ENCODE measurements at regions not wholly inside any gene's neighbourhood (a gene's known extent, or its start where the extent isn't known, plus 50 kb on each side); places are given as distances from the start of the nearest gene placed in this dataset.

DNA sequence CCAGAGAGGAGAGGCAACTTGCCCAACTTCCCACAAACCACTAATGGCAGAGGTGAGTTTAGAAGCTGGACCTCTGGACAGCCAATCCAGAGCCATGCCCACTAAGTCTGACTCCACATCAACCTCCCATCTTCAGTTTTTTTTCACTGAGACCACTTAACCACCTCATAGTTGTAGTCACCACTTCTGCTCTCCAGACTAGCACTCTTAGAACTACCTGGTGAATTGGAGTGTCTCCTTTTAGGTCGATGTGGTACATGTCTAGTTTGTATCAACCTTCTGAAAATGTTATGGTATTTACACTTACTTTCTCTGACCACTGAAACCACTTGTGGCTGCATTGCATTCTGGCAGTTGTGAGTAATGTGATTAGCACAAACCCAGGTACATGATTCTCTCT, 743.6 kb upstream of the FANCL start:
- H3K9ac ChIP-seq (ENCODE audit: low read length), result no peak overlapping the region
- H3K4me2 ChIP-seq (ENCODE audit: low read length), result no peak overlapping the region
- H3K27ac ChIP-seq (ENCODE audit: low read length), result no peak overlapping the region
- no peak overlapping the region for H3K4me3 ChIP-seq (ENCODE audit: low read length)
- no peak overlapping the region for H2AFZ ChIP-seq (ENCODE audit: low read depth, low read length)
- no peaks in the 10 kb centered on the region for H3K36me3 ChIP-seq (ENCODE audit: insufficient read depth, low read length)
- no peaks in the 10 kb centered on the region for H3K79me2 ChIP-seq (replicated peaks; ENCODE audit: insufficient read depth, low read length)
- H3F3A ChIP-seq (ENCODE audit: insufficient read depth, low read length, poor library complexity, severe bottlenecking), result no peaks in the 10 kb centered on the region
- H3K9me3 ChIP-seq (ENCODE audit: low read length), result no peaks in the 10 kb centered on the region
- TF ChIP-seq POLR2AphosphoS5 (IDR thresholded peaks at IDR 0.05) (no peak), TAF1 (IDR thresholded peaks at IDR 0.05; ENCODE audit: low read depth) (no peak), EZH2 (IDR thresholded peaks at IDR 0.05; ENCODE audit: borderline replicate concordance, insufficient read depth, low read length, poor library complexity, severe bottlenecking) (no peak), RAD21 (conservative IDR thresholded peaks at IDR 0.05) (no peak), EP300 (conservative IDR thresholded peaks at IDR 0.05; ENCODE audit: poor library complexity, severe bottlenecking) (no peak), MXI1 (conservative IDR thresholded peaks at IDR 0.05; ENCODE audit: poor library complexity, severe bottlenecking) (no peak)
- TF ChIP-seq, protein P1, sequence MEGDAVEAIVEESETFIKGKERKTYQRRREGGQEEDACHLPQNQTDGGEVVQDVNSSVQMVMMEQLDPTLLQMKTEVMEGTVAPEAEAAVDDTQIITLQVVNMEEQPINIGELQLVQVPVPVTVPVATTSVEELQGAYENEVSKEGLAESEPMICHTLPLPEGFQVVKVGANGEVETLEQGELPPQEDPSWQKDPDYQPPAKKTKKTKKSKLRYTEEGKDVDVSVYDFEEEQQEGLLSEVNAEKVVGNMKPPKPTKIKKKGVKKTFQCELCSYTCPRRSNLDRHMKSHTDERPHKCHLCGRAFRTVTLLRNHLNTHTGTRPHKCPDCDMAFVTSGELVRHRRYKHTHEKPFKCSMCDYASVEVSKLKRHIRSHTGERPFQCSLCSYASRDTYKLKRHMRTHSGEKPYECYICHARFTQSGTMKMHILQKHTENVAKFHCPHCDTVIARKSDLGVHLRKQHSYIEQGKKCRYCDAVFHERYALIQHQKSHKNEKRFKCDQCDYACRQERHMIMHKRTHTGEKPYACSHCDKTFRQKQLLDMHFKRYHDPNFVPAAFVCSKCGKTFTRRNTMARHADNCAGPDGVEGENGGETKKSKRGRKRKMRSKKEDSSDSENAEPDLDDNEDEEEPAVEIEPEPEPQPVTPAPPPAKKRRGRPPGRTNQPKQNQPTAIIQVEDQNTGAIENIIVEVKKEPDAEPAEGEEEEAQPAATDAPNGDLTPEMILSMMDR (IDR thresholded peaks at IDR 0.05; ENCODE audit: poor library complexity, severe bottlenecking), result no peak
- TF ChIP-seq, protein P2, sequence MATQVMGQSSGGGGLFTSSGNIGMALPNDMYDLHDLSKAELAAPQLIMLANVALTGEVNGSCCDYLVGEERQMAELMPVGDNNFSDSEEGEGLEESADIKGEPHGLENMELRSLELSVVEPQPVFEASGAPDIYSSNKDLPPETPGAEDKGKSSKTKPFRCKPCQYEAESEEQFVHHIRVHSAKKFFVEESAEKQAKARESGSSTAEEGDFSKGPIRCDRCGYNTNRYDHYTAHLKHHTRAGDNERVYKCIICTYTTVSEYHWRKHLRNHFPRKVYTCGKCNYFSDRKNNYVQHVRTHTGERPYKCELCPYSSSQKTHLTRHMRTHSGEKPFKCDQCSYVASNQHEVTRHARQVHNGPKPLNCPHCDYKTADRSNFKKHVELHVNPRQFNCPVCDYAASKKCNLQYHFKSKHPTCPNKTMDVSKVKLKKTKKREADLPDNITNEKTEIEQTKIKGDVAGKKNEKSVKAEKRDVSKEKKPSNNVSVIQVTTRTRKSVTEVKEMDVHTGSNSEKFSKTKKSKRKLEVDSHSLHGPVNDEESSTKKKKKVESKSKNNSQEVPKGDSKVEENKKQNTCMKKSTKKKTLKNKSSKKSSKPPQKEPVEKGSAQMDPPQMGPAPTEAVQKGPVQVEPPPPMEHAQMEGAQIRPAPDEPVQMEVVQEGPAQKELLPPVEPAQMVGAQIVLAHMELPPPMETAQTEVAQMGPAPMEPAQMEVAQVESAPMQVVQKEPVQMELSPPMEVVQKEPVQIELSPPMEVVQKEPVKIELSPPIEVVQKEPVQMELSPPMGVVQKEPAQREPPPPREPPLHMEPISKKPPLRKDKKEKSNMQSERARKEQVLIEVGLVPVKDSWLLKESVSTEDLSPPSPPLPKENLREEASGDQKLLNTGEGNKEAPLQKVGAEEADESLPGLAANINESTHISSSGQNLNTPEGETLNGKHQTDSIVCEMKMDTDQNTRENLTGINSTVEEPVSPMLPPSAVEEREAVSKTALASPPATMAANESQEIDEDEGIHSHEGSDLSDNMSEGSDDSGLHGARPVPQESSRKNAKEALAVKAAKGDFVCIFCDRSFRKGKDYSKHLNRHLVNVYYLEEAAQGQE (IDR thresholded peaks at IDR 0.05; ENCODE audit: borderline replicate concordance), result no peak
- H4K20me1 ChIP-seq (ENCODE audit: insufficient read depth), result no peaks in the 10 kb centered on the region
- no peaks in the 10 kb centered on the region for H3K27me3 ChIP-seq (ENCODE audit: insufficient read depth, low read depth, low read length)
- no peaks in the 10 kb centered on the region for H3K9me2 ChIP-seq (ENCODE audit: insufficient read depth, low read length)

DNA sequence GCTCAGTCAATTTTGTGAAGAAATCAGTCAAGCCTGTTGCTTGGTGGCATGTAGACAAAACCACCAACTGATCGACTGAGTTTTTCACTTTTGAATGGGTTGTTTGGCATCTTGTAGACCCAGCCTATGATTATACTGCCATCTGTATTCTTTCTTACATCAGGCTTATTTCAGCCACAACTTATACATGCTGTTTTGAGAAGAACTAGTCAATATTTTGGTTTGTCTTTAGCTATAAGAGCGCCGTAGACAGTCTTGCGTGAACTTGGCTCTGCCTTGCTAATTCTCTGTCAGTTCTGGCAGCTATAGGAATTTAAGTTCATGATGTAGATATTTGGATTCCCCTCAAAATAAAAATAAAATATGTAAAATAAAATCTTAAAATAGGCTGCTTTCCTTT, 742.0 kb upstream of the FANCL start:
- Histone ChIP-seq H3K9me3 (ENCODE audit: low read length) (no peaks in the 10 kb centered on the region), H3K36me3 (ENCODE audit: insufficient read depth, low read length) (no peaks in the 10 kb centered on the region), H3K27me3 (ENCODE audit: insufficient read depth, low read depth, low read length) (no peaks in the 10 kb centered on the region), H3K79me2 (replicated peaks; ENCODE audit: insufficient read depth, low read length) (no peaks in the 10 kb centered on the region), H3K4me2 (ENCODE audit: low read length) (no peak overlapping the region), H3K4me3 (ENCODE audit: low read length) (no peak overlapping the region), H3K9ac (ENCODE audit: low read length) (no peak overlapping the region), H3K9me2 (ENCODE audit: insufficient read depth, low read length) (no peaks in the 10 kb centered on the region), H2AFZ (ENCODE audit: low read depth, low read length) (no peak overlapping the region), H3F3A (ENCODE audit: insufficient read depth, low read length, poor library complexity, severe bottlenecking) (no peaks in the 10 kb centered on the region), H3K27ac (ENCODE audit: low read length) (no peak overlapping the region), H4K20me1 (ENCODE audit: insufficient read depth) (no peaks in the 10 kb centered on the region)
- no peak for TF ChIP-seq EP300 (conservative IDR thresholded peaks at IDR 0.05; ENCODE audit: poor library complexity, severe bottlenecking)
- TF ChIP-seq MXI1 (conservative IDR thresholded peaks at IDR 0.05; ENCODE audit: poor library complexity, severe bottlenecking), result no peak
- TF ChIP-seq POLR2AphosphoS5 (IDR thresholded peaks at IDR 0.05), result no peak
- TF ChIP-seq RAD21 (conservative IDR thresholded peaks at IDR 0.05), result no peak
- TF ChIP-seq SMC3 (conservative IDR thresholded peaks at IDR 0.05; ENCODE audit: poor library complexity), result no peak
- TF ChIP-seq, protein P1 (IDR thresholded peaks at IDR 0.05; ENCODE audit: poor library complexity, severe bottlenecking), result no peak
- TF ChIP-seq EZH2 (IDR thresholded peaks at IDR 0.05; ENCODE audit: borderline replicate concordance, insufficient read depth, low read length, poor library complexity, severe bottlenecking), result no peak
- TF ChIP-seq TAF1 (IDR thresholded peaks at IDR 0.05; ENCODE audit: low read depth), result no peak
- TF ChIP-seq, protein P2 (IDR thresholded peaks at IDR 0.05; ENCODE audit: borderline replicate concordance), result no peak
